ENCODE measurements at regions not wholly inside any gene's neighbourhood (a gene's known extent, or its start where the extent isn't known, plus 50 kb on each side); places are given as distances from the start of the nearest gene placed in this dataset.
A peak's percentile ranks its signal among the peaks of the same experiment; 100 is the strongest.

- DNase-seq (ENCODE audit: insufficient read length, low spot score): no peak
- TF ChIP-seq CTCF (IDR thresholded peaks at IDR 0.05; ENCODE audit: insufficient read depth, missing control alignments): no peak
- no peak for FAIRE-seq
Observed at GRCh38 chr7:110001254-110001938, 1089.5 kb upstream of the LRRN3 start.

GRCh38 chr7:110003827-110004226, 1087.1 kb upstream of the LRRN3 start:
- peak; percentile 10 for TF ChIP-seq CTCF (IDR thresholded peaks at IDR 0.05; ENCODE audit: insufficient read depth, missing control alignments)
- no peak for FAIRE-seq
- no peak for DNase-seq (ENCODE audit: insufficient read length, low spot score)

GRCh38 chr7:110007320-110008063, 1083.4 kb upstream of the LRRN3 start:
- no peak for TF ChIP-seq CTCF (IDR thresholded peaks at IDR 0.05; ENCODE audit: insufficient read depth, missing control alignments)
- no peak for FAIRE-seq
- DNase-seq (ENCODE audit: insufficient read length, low spot score): no peak

GRCh38 chr7:110010359-110010758, 1080.6 kb upstream of the LRRN3 start:
- no peak for TF ChIP-seq CTCF (IDR thresholded peaks at IDR 0.05; ENCODE audit: insufficient read depth, missing control alignments)
- DNase-seq (ENCODE audit: insufficient read length, low spot score) (no peak), FAIRE-seq (no peak)

GRCh38 chr7:110017405-110017804, 1073.5 kb upstream of the LRRN3 start:
- no peak for TF ChIP-seq CTCF (IDR thresholded peaks at IDR 0.05; ENCODE audit: insufficient read depth, missing control alignments)
- no peak for FAIRE-seq
- no peak for DNase-seq (ENCODE audit: insufficient read length, low spot score)

- DNase-seq (ENCODE audit: insufficient read length, low spot score) (no peak), FAIRE-seq (peak; percentile 46)
- no peak for TF ChIP-seq CTCF (IDR thresholded peaks at IDR 0.05; ENCODE audit: insufficient read depth, missing control alignments)
Observed at GRCh38 chr7:110027385-110027784, 1063.5 kb upstream of the LRRN3 start.

- TF ChIP-seq CTCF (IDR thresholded peaks at IDR 0.05; ENCODE audit: insufficient read depth, missing control alignments): no peak
- DNase-seq (ENCODE audit: insufficient read length, low spot score) (no peak), FAIRE-seq (no peak)
Observed at GRCh38 chr7:110043519-110043918, 1047.4 kb upstream of the LRRN3 start.
